Liver (tissue), 3 donors: ENCODE measurements at regions not wholly inside any gene's neighbourhood (a gene's known extent, or its start where the extent isn't known, plus 50 kb on each side); places are given as distances from the start of the nearest gene placed in this dataset.

Source experiments
- CTCF ChIP-seq: fragments of 150-350 bp; IDR thresholded peaks from 2 replicates; pipeline ENCODE4 v1.5.1; 2017; ENCODE audit warnings: improper control_type of control experiment, low read depth, low read length; ENCODE audit not compliant: missing input control
- GABPA ChIP-seq, 2 donors: IDR thresholded peaks in 1 of 2; conservative IDR thresholded peaks in 1 of 2; 2 replicates each; pipeline ENCODE4 v1.6.1; 2016; ENCODE audit warnings: antibody characterized with exemption in 2 of 2, mild to moderate bottlenecking in 1 of 2, moderate library complexity in 1 of 2
- MAX ChIP-seq: IDR thresholded peaks from 2 replicates; pipeline ENCODE4 v1.6.1; 2016; ENCODE audit warnings: antibody characterized with exemption
- donor health status: healthy.
- donor health status: healthy.

- TF ChIP-seq CTCF (no peak), GABPA (IDR thresholded peaks at IDR 0.05 in 1 of 2, conservative IDR thresholded peaks at IDR 0.05 in 1 of 2) (no peak), MAX (no peak)
Measured at GRCh38 chr11:91698845-91699244, 525.8 kb upstream of the FAT3 start.
